Testis (tissue), 2 donors: ENCODE measurements at regions not wholly inside any gene's neighbourhood (a gene's known extent, or its start where the extent isn't known, plus 50 kb on each side); places are given as distances from the start of the nearest gene placed in this dataset.

Experiments
- CTCF ChIP-seq, 3 experiments: fragments of 450-650 bp in 2 of 3; fragments of 200-600 bp in 1 of 3; sonication (generic) in 1 of 3; IDR thresholded peaks; one replicate each; pipeline ENCODE4 v1.5.1; 2016 to 2019; ENCODE audit warnings: antibody characterized with exemption in 3 of 3, mild to moderate bottlenecking in 2 of 3, moderate library complexity in 1 of 3
- POLR2A ChIP-seq: fragments of 450-650 bp; IDR thresholded peaks from one replicate; pipeline ENCODE4 v1.6.1; 2017; ENCODE audit warnings: antibody characterized with exemption, mild to moderate bottlenecking, moderate library complexity

GRCh38 chr12:75720812-75721641 lies 209.6 kb upstream of the KRR1 start:
- TF ChIP-seq POLR2A (no peak), CTCF (IDR thresholded peaks at IDR 0.05) (no peak)
